Inferior parietal cortex (tissue), 1 donor: ENCODE measurements at regions not wholly inside any gene's neighbourhood (a gene's known extent, or its start where the extent isn't known, plus 50 kb on each side); places are given as distances from the start of the nearest gene placed in this dataset.
A peak's percentile ranks its signal among the peaks of the same experiment; 100 is the strongest.

Source experiments
- DNase-seq: peaks from one replicate; pipeline ENCODE4 v3.0.0-alpha.2; 2016; ENCODE audit errors: extremely low spot score

- no peak for DNase-seq
Measured at GRCh38 chr7:125668321-125668993, 738.8 kb upstream of the POT1 start.

GRCh38 chr7:125664625-125665024, 735.0 kb upstream of the POT1 start:
- no peak for DNase-seq

GRCh38 chr7:125663961-125664360, 734.3 kb upstream of the POT1 start:
- no peak for DNase-seq

- DNase-seq = no peak
Measured at GRCh38 chr7:125661677-125662076, 732.1 kb upstream of the POT1 start.

GRCh38 chr7:125661006-125661405, 731.4 kb upstream of the POT1 start:
- no peak for DNase-seq

- no peak for DNase-seq
Measured at GRCh38 chr7:125654076-125654475, 724.5 kb upstream of the POT1 start.

GRCh38 chr7:125651823-125652528, 722.4 kb upstream of the POT1 start:
- no peak for DNase-seq

GRCh38 chr7:125648543-125648942, 718.9 kb upstream of the POT1 start:
- no peak for DNase-seq

GRCh38 chr7:125645770-125646169, 716.1 kb upstream of the POT1 start:
- DNase-seq = no peak

- no peak for DNase-seq
Measured at GRCh38 chr7:125644109-125644508, 714.5 kb upstream of the POT1 start.

GRCh38 chr7:125643302-125643701, 713.7 kb upstream of the POT1 start:
- no peak for DNase-seq

- DNase-seq = no peak
Measured at GRCh38 chr7:125641884-125642283, 712.3 kb upstream of the POT1 start.

- no peak for DNase-seq
Measured at GRCh38 chr7:125636320-125636962, 706.8 kb upstream of the POT1 start.

GRCh38 chr7:125618516-125618915, 688.9 kb upstream of the POT1 start:
- DNase-seq = no peak

GRCh38 chr7:125611582-125611981, 682.0 kb upstream of the POT1 start:
- no peak for DNase-seq

- DNase-seq = no peak
Measured at GRCh38 chr7:125606671-125607070, 677.0 kb upstream of the POT1 start.

GRCh38 chr7:125605241-125605640, 675.6 kb upstream of the POT1 start:
- DNase-seq = peak; percentile 60

GRCh38 chr7:125602441-125602840, 672.8 kb upstream of the POT1 start:
- no peak for DNase-seq

GRCh38 chr7:125599387-125599786, 669.8 kb upstream of the POT1 start:
- no peak for DNase-seq

- DNase-seq = no peak
Measured at GRCh38 chr7:125592331-125592730, 662.7 kb upstream of the POT1 start.

- DNase-seq = no peak
Measured at GRCh38 chr7:125573126-125573525, 643.5 kb upstream of the POT1 start.

- no peak for DNase-seq
Measured at GRCh38 chr7:125572414-125572813, 642.8 kb upstream of the POT1 start.

- DNase-seq = no peak
Measured at GRCh38 chr7:125568799-125569198, 639.2 kb upstream of the POT1 start.
